Tibial nerve (tissue), 4 donors: ENCODE measurements at regions not wholly inside any gene's neighbourhood (a gene's known extent, or its start where the extent isn't known, plus 50 kb on each side); places are given as distances from the start of the nearest gene placed in this dataset.
"Not testable (repeated sequence)": the region's sequence is repeated elsewhere in the genome, so short reads cannot be mapped to it uniquely, and the experiment has no call there.

ENCODE experiments used
- EP300 ChIP-seq, 2 donors: sonication (generic); formaldehyde crosslinking; IDR thresholded peaks; one replicate each; pipeline ENCODE4 v1.6.1; 2017; ENCODE audit warnings: antibody characterized with exemption in 2 of 2, mild to moderate bottlenecking in 1 of 2
- POLR2A ChIP-seq, 2 donors: fragments of 450-650 bp; IDR thresholded peaks; one replicate each; pipeline ENCODE4 v1.6.1; 2017; ENCODE audit warnings: antibody characterized with exemption in 2 of 2, mild to moderate bottlenecking in 2 of 2, moderate library complexity in 2 of 2
- TF ChIP-seq, protein P1 (sequence below), 5 experiments: fragments of 200-600 bp in 3 of 5; fragments of 450-650 bp in 2 of 5; sonication (generic) in 3 of 5; IDR thresholded peaks; one replicate each; pipeline ENCODE4 v1.5.1; 2016 to 2019; ENCODE audit warnings: antibody characterized with exemption in 5 of 5, mild to moderate bottlenecking in 3 of 5, moderate library complexity in 2 of 5

DNA sequence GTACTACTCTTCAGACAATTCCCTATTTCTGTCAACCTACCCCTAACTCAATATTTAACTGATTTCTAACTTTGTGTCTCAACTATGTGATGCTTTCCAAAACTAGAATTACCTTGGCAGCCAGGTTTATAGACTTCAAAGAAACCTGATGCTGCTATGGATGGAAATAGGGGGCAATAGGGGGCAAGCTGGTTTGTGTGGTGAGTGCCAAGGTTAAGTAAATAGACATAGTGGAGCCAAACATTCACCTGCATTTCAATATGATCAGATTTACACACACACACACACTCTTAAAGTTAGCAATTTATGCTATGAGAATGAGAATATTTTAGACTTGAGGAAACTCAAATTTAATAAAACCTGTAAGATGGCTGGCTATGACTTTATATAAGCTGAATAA is 784.6 kb downstream of the TTLL7 start:
- TF ChIP-seq, protein P1, sequence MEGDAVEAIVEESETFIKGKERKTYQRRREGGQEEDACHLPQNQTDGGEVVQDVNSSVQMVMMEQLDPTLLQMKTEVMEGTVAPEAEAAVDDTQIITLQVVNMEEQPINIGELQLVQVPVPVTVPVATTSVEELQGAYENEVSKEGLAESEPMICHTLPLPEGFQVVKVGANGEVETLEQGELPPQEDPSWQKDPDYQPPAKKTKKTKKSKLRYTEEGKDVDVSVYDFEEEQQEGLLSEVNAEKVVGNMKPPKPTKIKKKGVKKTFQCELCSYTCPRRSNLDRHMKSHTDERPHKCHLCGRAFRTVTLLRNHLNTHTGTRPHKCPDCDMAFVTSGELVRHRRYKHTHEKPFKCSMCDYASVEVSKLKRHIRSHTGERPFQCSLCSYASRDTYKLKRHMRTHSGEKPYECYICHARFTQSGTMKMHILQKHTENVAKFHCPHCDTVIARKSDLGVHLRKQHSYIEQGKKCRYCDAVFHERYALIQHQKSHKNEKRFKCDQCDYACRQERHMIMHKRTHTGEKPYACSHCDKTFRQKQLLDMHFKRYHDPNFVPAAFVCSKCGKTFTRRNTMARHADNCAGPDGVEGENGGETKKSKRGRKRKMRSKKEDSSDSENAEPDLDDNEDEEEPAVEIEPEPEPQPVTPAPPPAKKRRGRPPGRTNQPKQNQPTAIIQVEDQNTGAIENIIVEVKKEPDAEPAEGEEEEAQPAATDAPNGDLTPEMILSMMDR (IDR thresholded peaks at IDR 0.05) = not testable (repeated sequence)
- not testable (repeated sequence) for TF ChIP-seq EP300, POLR2A (IDR thresholded peaks at IDR 0.05)
